IMR-90 (cell line): ENCODE measurements at regions not wholly inside any gene's neighbourhood (a gene's known extent, or its start where the extent isn't known, plus 50 kb on each side); places are given as distances from the start of the nearest gene placed in this dataset.

Experiments used
- MAFK ChIP-seq: IDR thresholded peaks from 2 replicates; pipeline ENCODE4 v1.6.1; 2012; ENCODE audit warnings: low read depth, low read length, improper control_type of control experiment
- POLR2A ChIP-seq: IDR thresholded peaks from 2 replicates; pipeline ENCODE4 v1.6.1; 2012; ENCODE audit warnings: mild to moderate bottlenecking, low read depth, low read length
- RAD21 ChIP-seq: IDR thresholded peaks from 2 replicates; pipeline ENCODE4 v1.6.1; 2012; ENCODE audit warnings: low read length, improper control_type of control experiment
- RCOR1 ChIP-seq: IDR thresholded peaks from 2 replicates; pipeline ENCODE4 v1.6.1; 2012; ENCODE audit warnings: mild to moderate bottlenecking, low read length, improper control_type of control experiment; ENCODE audit not compliant: insufficient replicate concordance
- SMC3 ChIP-seq: fragments of 150-350 bp; IDR thresholded peaks from 2 replicates; pipeline ENCODE4 v1.6.1; 2016; ENCODE audit warnings: low read depth, mild to moderate bottlenecking, antibody characterized with exemption, low read length, moderate library complexity
- TF ChIP-seq, protein P1 (sequence below): conservative IDR thresholded peaks from 2 replicates; pipeline ENCODE4 v1.5.1; 2012; ENCODE audit warnings: mild to moderate bottlenecking, low read depth, low read length, improper control_type of control experiment
- TF ChIP-seq, protein P2 (sequence below): fragments of 150-350 bp; IDR thresholded peaks from 2 replicates; pipeline ENCODE4 v1.6.1; 2017; ENCODE audit warnings: mild to moderate bottlenecking, antibody characterized with exemption, low read length, low read depth

DNA sequence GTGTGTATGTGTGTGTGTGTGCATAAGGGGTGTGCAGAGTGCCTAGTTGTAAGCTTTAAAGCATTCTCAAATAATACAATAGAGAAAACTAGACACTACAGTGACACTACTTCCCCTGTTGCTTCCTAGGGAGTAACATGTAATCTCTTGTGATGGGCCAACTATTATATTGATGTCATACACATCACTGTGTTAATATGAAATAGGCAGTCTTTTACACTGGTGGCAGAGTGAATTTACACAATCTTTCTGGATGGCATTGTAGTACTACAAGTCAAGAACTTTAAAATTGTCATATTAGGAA lies 488.0 kb upstream of the ZEB2 start:
- TF ChIP-seq, protein P1, sequence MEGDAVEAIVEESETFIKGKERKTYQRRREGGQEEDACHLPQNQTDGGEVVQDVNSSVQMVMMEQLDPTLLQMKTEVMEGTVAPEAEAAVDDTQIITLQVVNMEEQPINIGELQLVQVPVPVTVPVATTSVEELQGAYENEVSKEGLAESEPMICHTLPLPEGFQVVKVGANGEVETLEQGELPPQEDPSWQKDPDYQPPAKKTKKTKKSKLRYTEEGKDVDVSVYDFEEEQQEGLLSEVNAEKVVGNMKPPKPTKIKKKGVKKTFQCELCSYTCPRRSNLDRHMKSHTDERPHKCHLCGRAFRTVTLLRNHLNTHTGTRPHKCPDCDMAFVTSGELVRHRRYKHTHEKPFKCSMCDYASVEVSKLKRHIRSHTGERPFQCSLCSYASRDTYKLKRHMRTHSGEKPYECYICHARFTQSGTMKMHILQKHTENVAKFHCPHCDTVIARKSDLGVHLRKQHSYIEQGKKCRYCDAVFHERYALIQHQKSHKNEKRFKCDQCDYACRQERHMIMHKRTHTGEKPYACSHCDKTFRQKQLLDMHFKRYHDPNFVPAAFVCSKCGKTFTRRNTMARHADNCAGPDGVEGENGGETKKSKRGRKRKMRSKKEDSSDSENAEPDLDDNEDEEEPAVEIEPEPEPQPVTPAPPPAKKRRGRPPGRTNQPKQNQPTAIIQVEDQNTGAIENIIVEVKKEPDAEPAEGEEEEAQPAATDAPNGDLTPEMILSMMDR: no peak
- TF ChIP-seq POLR2A (no peak), RCOR1 (no peak), MAFK (no peak), SMC3 (no peak), RAD21 (no peak)
- TF ChIP-seq, protein P2, sequence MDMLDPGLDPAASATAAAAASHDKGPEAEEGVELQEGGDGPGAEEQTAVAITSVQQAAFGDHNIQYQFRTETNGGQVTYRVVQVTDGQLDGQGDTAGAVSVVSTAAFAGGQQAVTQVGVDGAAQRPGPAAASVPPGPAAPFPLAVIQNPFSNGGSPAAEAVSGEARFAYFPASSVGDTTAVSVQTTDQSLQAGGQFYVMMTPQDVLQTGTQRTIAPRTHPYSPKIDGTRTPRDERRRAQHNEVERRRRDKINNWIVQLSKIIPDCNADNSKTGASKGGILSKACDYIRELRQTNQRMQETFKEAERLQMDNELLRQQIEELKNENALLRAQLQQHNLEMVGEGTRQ: no peak
